ENCODE measurements at regions not wholly inside any gene's neighbourhood (a gene's known extent, or its start where the extent isn't known, plus 50 kb on each side); places are given as distances from the start of the nearest gene placed in this dataset.

- TF ChIP-seq FOSL1 (IDR thresholded peaks at IDR 0.05; ENCODE audit: insufficient read depth, low read depth, low read length), result no peak
- TF ChIP-seq, protein P1, sequence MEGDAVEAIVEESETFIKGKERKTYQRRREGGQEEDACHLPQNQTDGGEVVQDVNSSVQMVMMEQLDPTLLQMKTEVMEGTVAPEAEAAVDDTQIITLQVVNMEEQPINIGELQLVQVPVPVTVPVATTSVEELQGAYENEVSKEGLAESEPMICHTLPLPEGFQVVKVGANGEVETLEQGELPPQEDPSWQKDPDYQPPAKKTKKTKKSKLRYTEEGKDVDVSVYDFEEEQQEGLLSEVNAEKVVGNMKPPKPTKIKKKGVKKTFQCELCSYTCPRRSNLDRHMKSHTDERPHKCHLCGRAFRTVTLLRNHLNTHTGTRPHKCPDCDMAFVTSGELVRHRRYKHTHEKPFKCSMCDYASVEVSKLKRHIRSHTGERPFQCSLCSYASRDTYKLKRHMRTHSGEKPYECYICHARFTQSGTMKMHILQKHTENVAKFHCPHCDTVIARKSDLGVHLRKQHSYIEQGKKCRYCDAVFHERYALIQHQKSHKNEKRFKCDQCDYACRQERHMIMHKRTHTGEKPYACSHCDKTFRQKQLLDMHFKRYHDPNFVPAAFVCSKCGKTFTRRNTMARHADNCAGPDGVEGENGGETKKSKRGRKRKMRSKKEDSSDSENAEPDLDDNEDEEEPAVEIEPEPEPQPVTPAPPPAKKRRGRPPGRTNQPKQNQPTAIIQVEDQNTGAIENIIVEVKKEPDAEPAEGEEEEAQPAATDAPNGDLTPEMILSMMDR (IDR thresholded peaks at IDR 0.05; ENCODE audit: control extremely low read depth in 1 of 3, insufficient read depth in 1 of 3, low read depth in 1 of 3, low read length in 3 of 3), result no peak
- no peak for TF ChIP-seq CBX8 (IDR thresholded peaks at IDR 0.05; ENCODE audit: borderline replicate concordance, low read depth, low read length)
- no peak for TF ChIP-seq PHF8 (conservative IDR thresholded peaks at IDR 0.05; ENCODE audit: low read depth, low read length)
- no peak for TF ChIP-seq SIRT6 (IDR thresholded peaks at IDR 0.05; ENCODE audit: low read length)
- no peak for TF ChIP-seq EGR1 (IDR thresholded peaks at IDR 0.05; ENCODE audit: borderline replicate concordance, low read depth, low read length)
- no peak for TF ChIP-seq JUN (IDR thresholded peaks at IDR 0.05; ENCODE audit: low read depth, low read length)
These were observed 470.2 kb upstream of the PRR20A start for GRCh38 chr13:56670563-56670962.

All from H1 (cell line).